ENCODE measurements at regions not wholly inside any gene's neighbourhood (a gene's known extent, or its start where the extent isn't known, plus 50 kb on each side); places are given as distances from the start of the nearest gene placed in this dataset.

DNA sequence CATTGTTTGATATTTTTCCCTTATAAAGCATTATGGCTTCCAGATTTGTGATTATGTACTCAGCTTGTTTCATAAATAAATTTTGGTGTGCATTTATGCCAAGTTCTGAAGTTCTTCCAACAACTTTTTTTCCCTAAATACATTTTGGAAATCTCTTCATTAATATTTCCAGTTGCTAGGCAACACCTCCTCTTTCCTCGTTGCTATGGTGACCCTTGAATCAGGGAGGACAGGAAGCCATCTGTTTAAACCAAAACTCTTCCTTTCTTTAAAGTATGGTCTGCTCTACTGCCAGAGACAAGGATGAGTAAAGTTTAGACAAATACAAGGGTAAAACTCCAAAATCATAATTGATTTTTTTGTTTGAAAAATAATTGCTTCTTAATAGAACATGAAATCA lies 779.3 kb downstream of the CDH9 start:
- H2AK9ac ChIP-seq (replicated peaks; ENCODE audit: low read depth, low read length, poor library complexity) = no peak overlapping the region
- H3K4me2 ChIP-seq (ENCODE audit: low read depth, low read length) = no peak overlapping the region
- no peaks in the 10 kb centered on the region for H3K9me1 ChIP-seq (ENCODE audit: insufficient read depth, low read length)
- DNase-seq (no peak), ATAC-seq (ENCODE audit: low read depth) (no peak)
- CTCF ChIA-PET = no interaction called here
- H3K9me3 ChIP-seq (ENCODE audit: control insufficient read depth, insufficient read depth, low read length) = no peaks in the 10 kb centered on the region
- no peak overlapping the region for H3K27ac ChIP-seq (ENCODE audit: insufficient read depth, low read length)
- H2AK5ac ChIP-seq (ENCODE audit: low read depth, low read length) = no peak overlapping the region
- H4K8ac ChIP-seq (ENCODE audit: low read depth in 2 of 2, low read length in 2 of 2) = no peak overlapping the region
- H3K18ac ChIP-seq (ENCODE audit: low read depth, low read length) = no peak overlapping the region
- no peaks in the 10 kb centered on the region for H3K4me1 ChIP-seq (ENCODE audit: control insufficient read depth, insufficient read depth, low read length)
- H3K4ac ChIP-seq (ENCODE audit: low read depth, low read length) = no peak overlapping the region
- no peak overlapping the region for H2BK20ac ChIP-seq (ENCODE audit: low read depth, low read length)
- dilution Hi-C loops (cut with HindIII; ENCODE audit: low sequenced_read_pairs, unreplicated experiment) (no loop called here), in situ Hi-C loops (cut with MboI; ENCODE audit: low sequenced_read_pairs) (no loop called here), intact Hi-C loops (cut with micrococcal nuclease) (no loop called here)
- POLR2A ChIA-PET (ENCODE audit: unreplicated experiment) = no interaction called here
- no peak overlapping the region for H3K23ac ChIP-seq (ENCODE audit: low read depth, low read length)
- H4K20me1 ChIP-seq (ENCODE audit: insufficient read depth, low read length) = no peaks in the 10 kb centered on the region
- no peak overlapping the region for H3K4me3 ChIP-seq (ENCODE audit: insufficient read depth, low read depth, low read length)
- H2AFZ ChIP-seq (replicated peaks; ENCODE audit: low read length, poor library complexity) = no peak overlapping the region
- no peak overlapping the region for H2BK15ac ChIP-seq (ENCODE audit: low read depth, low read length)
- no peak overlapping the region for H4K91ac ChIP-seq (ENCODE audit: insufficient read depth, low read depth, low read length)
- no peak overlapping the region for H2BK120ac ChIP-seq (ENCODE audit: low read depth, low read length)
- BruUV-seq (replicated peaks) = no TSS peak
- no peak overlapping the region for H2BK5ac ChIP-seq (ENCODE audit: low read depth, low read length, poor library complexity, severe bottlenecking)
- TF ChIP-seq CHD1 (IDR thresholded peaks at IDR 0.05; ENCODE audit: low read depth, low read length) (no peak), POLR2A (IDR thresholded peaks at IDR 0.05; ENCODE audit: low read depth, low read length) (no peak), RFX5 (IDR thresholded peaks at IDR 0.05; ENCODE audit: low read depth, low read length) (no peak), USF2 (IDR thresholded peaks at IDR 0.05; ENCODE audit: low read depth, low read length) (no peak), CTCF (conservative IDR thresholded peaks at IDR 0.05; ENCODE audit: low read depth, low read length) (no peak), SMC3 (IDR thresholded peaks at IDR 0.05; ENCODE audit: low read depth, low read length) (no peak), MAFK (IDR thresholded peaks at IDR 0.05; ENCODE audit: low read depth, low read length) (no peak), ELK1 (IDR thresholded peaks at IDR 0.05; ENCODE audit: borderline replicate concordance, low read depth, low read length) (no peak), FOS (IDR thresholded peaks at IDR 0.05; ENCODE audit: low read depth, low read length) (no peak), CEBPB (IDR thresholded peaks at IDR 0.05; ENCODE audit: low read depth, low read length) (no peak), RAD21 (IDR thresholded peaks at IDR 0.05; ENCODE audit: low read length) (no peak)
- no peaks in the 10 kb centered on the region for H3K36me3 ChIP-seq (ENCODE audit: control insufficient read depth, insufficient read depth, low read length)
- WGBS, 2 experiments (ENCODE audit: extremely low coverage in 2 of 2, insufficient read length in 1 of 2) = no CpG with 5 or more reads among the region's 1 CpG
- H3K27me3 ChIP-seq (ENCODE audit: control insufficient read depth, insufficient read depth, low read length) = no peaks in the 10 kb centered on the region
- no peak overlapping the region for H3K9ac ChIP-seq (ENCODE audit: low read depth, low read length)
- H3K56ac ChIP-seq (ENCODE audit: extremely low read depth, insufficient read depth, low read length) = no peak overlapping the region
- H4K5ac ChIP-seq (ENCODE audit: low read depth, low read length) = no peak overlapping the region
- no peak overlapping the region for H3K14ac ChIP-seq (replicated peaks; ENCODE audit: low read depth, low read length)
- H3K79me1 ChIP-seq (ENCODE audit: low read depth in 1 of 2, low read length in 2 of 2) = no peaks in the 10 kb centered on the region

Measured in IMR-90 (cell line).